IMR-90 (cell line): ENCODE measurements at regions not wholly inside any gene's neighbourhood (a gene's known extent, or its start where the extent isn't known, plus 50 kb on each side); places are given as distances from the start of the nearest gene placed in this dataset.

Experiments used
- ATAC-seq: fragments of 200-7000 bp; cut with Tn5 transposase; 2 replicates; pipeline ENCODE4 v1.9.1; 2020; ENCODE audit warnings: low read depth, mild to moderate bottlenecking, moderate library complexity
- BruUV-seq: library from RNA; stranded (reverse); fragments of 400-500 nt; replicated peaks from 2 replicates; lab custom pipeline; 2021; lab: Mats Ljungman, UMichigan
- CTCF ChIA-PET: fragments of 300-600 bp; formaldehyde crosslinking; extraction: SDS; loops from one replicate; lab custom pipeline; 2021; ENCODE audit warnings: antibody characterized with exemption; lab: Yijun Ruan, JAX
- POLR2A ChIA-PET: fragments of 300-600 bp; sonication (Branson Sonifier 250); formaldehyde crosslinking; loops from one replicate; lab custom pipeline; 2022; ENCODE audit warnings: antibody characterized with exemption; ENCODE audit not compliant: unreplicated experiment; lab: Charles Lee
- DNase-seq: peaks from one replicate; pipeline ENCODE4 v3.0.0; 2013
- H2AFZ ChIP-seq: replicated peaks from 2 replicates; pipeline ENCODE3; 2013; ENCODE audit warnings: low read length, mild to moderate bottlenecking; ENCODE audit not compliant: poor library complexity
- H2AK5ac ChIP-seq: 2 replicates; pipeline ENCODE4 v1.6.1; 2013; ENCODE audit warnings: low read depth, low read length, inconsistent platforms
- H2AK9ac ChIP-seq: replicated peaks from 2 replicates; pipeline ENCODE3; 2013; ENCODE audit warnings: mild to moderate bottlenecking, low read depth, low read length, moderate library complexity; ENCODE audit not compliant: poor library complexity
- H2BK120ac ChIP-seq: 2 replicates; pipeline ENCODE4 v1.6.1; 2013; ENCODE audit warnings: low read depth, low read length, inconsistent platforms
- H2BK15ac ChIP-seq: 3 replicates; pipeline ENCODE4 v1.6.1; 2013; ENCODE audit warnings: low read depth, low read length, inconsistent platforms
- H2BK20ac ChIP-seq: 2 replicates; pipeline ENCODE4 v1.6.1; 2013; ENCODE audit warnings: low read depth, mild to moderate bottlenecking, inconsistent platforms, low read length, moderate library complexity
- H2BK5ac ChIP-seq: 2 replicates; pipeline ENCODE4 v1.6.1; 2013; ENCODE audit warnings: mild to moderate bottlenecking, low read depth, low read length, inconsistent platforms; ENCODE audit not compliant: poor library complexity, severe bottlenecking
- H3K14ac ChIP-seq: replicated peaks from 2 replicates; pipeline ENCODE4 v1.6.1; 2013; ENCODE audit warnings: low read depth, low read length, inconsistent platforms
- H3K18ac ChIP-seq: 2 replicates; pipeline ENCODE4 v1.6.1; 2013; ENCODE audit warnings: low read depth, low read length, control low read depth
- H3K23ac ChIP-seq: 2 replicates; pipeline ENCODE4 v1.6.1; 2013; ENCODE audit warnings: low read depth, low read length, inconsistent platforms
- H3K27ac ChIP-seq: 2 replicates; pipeline ENCODE4 v1.5.1; 2013; ENCODE audit warnings: mild to moderate bottlenecking, control low read depth, low read length; ENCODE audit not compliant: insufficient read depth
- H3K27me3 ChIP-seq: 2 replicates; pipeline ENCODE4 v1.6.1; 2013; ENCODE audit warnings: low read length; ENCODE audit not compliant: control insufficient read depth, insufficient read depth
- H3K36me3 ChIP-seq: 2 replicates; pipeline ENCODE4 v1.6.1; 2013; ENCODE audit warnings: low read length, mixed read lengths; ENCODE audit not compliant: control insufficient read depth, insufficient read depth
- H3K4ac ChIP-seq: 2 replicates; pipeline ENCODE4 v1.6.1; 2013; ENCODE audit warnings: low read depth, low read length, inconsistent platforms
- H3K4me1 ChIP-seq: 2 replicates; pipeline ENCODE4 v1.6.1; 2013; ENCODE audit warnings: low read length, mixed read lengths; ENCODE audit not compliant: control insufficient read depth, insufficient read depth
- H3K4me2 ChIP-seq: 2 replicates; pipeline ENCODE4 v1.6.1; 2013; ENCODE audit warnings: low read depth, mild to moderate bottlenecking, control low read depth, low read length, moderate library complexity
- H3K4me3 ChIP-seq: 2 replicates; pipeline ENCODE4 v1.5.1; 2013; ENCODE audit warnings: low read depth, mild to moderate bottlenecking, control low read depth, low read length, moderate library complexity; ENCODE audit not compliant: insufficient read depth
- H3K56ac ChIP-seq: 2 replicates; pipeline ENCODE4 v1.6.1; 2013; ENCODE audit warnings: low read length, inconsistent platforms; ENCODE audit not compliant: insufficient read depth; ENCODE audit errors: extremely low read depth
- H3K79me1 ChIP-seq, 2 experiments: 2 replicates each; pipeline ENCODE4 v1.6.1; 2013; ENCODE audit warnings: low read length in 2 of 2, inconsistent platforms in 1 of 2, low read depth in 1 of 2
- H3K9ac ChIP-seq: 2 replicates; pipeline ENCODE4 v1.6.1; 2013; ENCODE audit warnings: low read depth, low read length, control low read depth
- H3K9me1 ChIP-seq: 2 replicates; pipeline ENCODE4 v1.6.1; 2013; ENCODE audit warnings: low read length, inconsistent platforms; ENCODE audit not compliant: insufficient read depth
- H3K9me3 ChIP-seq: 2 replicates; pipeline ENCODE4 v1.6.1; 2013; ENCODE audit warnings: low read length; ENCODE audit not compliant: control insufficient read depth, insufficient read depth
- H4K20me1 ChIP-seq: 2 replicates; pipeline ENCODE4 v1.6.1; 2013; ENCODE audit warnings: low read length, inconsistent platforms; ENCODE audit not compliant: insufficient read depth
- H4K5ac ChIP-seq: 2 replicates; pipeline ENCODE4 v1.6.1; 2013; ENCODE audit warnings: mild to moderate bottlenecking, low read depth, low read length, control low read depth
- H4K8ac ChIP-seq, 2 experiments: 2 replicates each; pipeline ENCODE4 v1.6.1; 2013; ENCODE audit warnings: low read depth in 2 of 2, low read length in 2 of 2, control low read depth in 1 of 2, inconsistent platforms in 1 of 2
- H4K91ac ChIP-seq: 2 replicates; pipeline ENCODE4 v1.6.1; 2013; ENCODE audit warnings: low read depth, low read length, inconsistent platforms; ENCODE audit not compliant: insufficient read depth
- FOS ChIP-seq: fragments of 150-350 bp; IDR thresholded peaks from 2 replicates; pipeline ENCODE4 v1.6.1; 2016; ENCODE audit warnings: low read depth, low read length
- MAFK ChIP-seq: IDR thresholded peaks from 2 replicates; pipeline ENCODE4 v1.6.1; 2012; ENCODE audit warnings: low read depth, low read length, improper control_type of control experiment
- RAD21 ChIP-seq: IDR thresholded peaks from 2 replicates; pipeline ENCODE4 v1.6.1; 2012; ENCODE audit warnings: low read length, improper control_type of control experiment
- WGBS, 2 experiments: methylation state at CpG; one replicate each; pipeline versions ENCODE4 v1.1.5 to v1.1.7; 2013; ENCODE audit warnings: missing lambda C conversion rate in 2 of 2; ENCODE audit not compliant: insufficient read length in 1 of 2; ENCODE audit errors: extremely low coverage in 2 of 2; 5-methylcytosine and 5-hydroxymethylcytosine counted together
- dilution Hi-C: fragments of 300-500 bp; cut with HindIII; formaldehyde crosslinking; loops from one replicate; pipeline ENCODE4 v1.14.3; 2018; ENCODE audit warnings: low sequenced_read_pairs; ENCODE audit not compliant: unreplicated experiment
- in situ Hi-C: fragments of 300-500 bp; cut with MboI; formaldehyde crosslinking; loops from 3 replicates; pipeline ENCODE4 v1.14.3; 2019; ENCODE audit warnings: low sequenced_read_pairs, inconsistent platforms, mixed read lengths
- intact Hi-C: fragments of 100-400 bp; cut with micrococcal nuclease; formaldehyde crosslinking; loops from 2 replicates; pipeline ENCODE4 v1.10.0; 2022

GRCh38 chr2:145666552-145666951, 1146.6 kb upstream of the ZEB2 start:
- H3K79me1 ChIP-seq, result no peaks in the 10 kb centered on the region
- H3K18ac ChIP-seq, result no peak overlapping the region
- H2BK15ac ChIP-seq, result no peak overlapping the region; the same call in 2 of the 3 replicates
- in situ Hi-C loops (no loop called here), intact Hi-C loops (no loop called here), dilution Hi-C loops (no loop called here)
- no peak overlapping the region for H2AFZ ChIP-seq
- no peak overlapping the region for H3K23ac ChIP-seq
- H3K9ac ChIP-seq, result no peak overlapping the region
- H4K5ac ChIP-seq, result no peak overlapping the region
- no peak overlapping the region for H2AK5ac ChIP-seq
- H2AK9ac ChIP-seq, result no peak overlapping the region
- no peaks in the 10 kb centered on the region for H3K9me3 ChIP-seq
- no peak for DNase-seq
- no peak overlapping the region for H3K4me3 ChIP-seq
- no peaks in the 10 kb centered on the region for H3K4me1 ChIP-seq
- no peak overlapping the region for H3K56ac ChIP-seq
- no peak overlapping the region for H3K4ac ChIP-seq
- no peak overlapping the region for H4K8ac ChIP-seq
- no peaks in the 10 kb centered on the region for H3K9me1 ChIP-seq
- no peak overlapping the region for H4K91ac ChIP-seq
- ATAC-seq, result no peak
- no peaks in the 10 kb centered on the region for H3K27me3 ChIP-seq
- no peak overlapping the region for H3K4me2 ChIP-seq
- no TSS peak for BruUV-seq
- no peak overlapping the region for H2BK5ac ChIP-seq
- no peaks in the 10 kb centered on the region for H3K36me3 ChIP-seq
- no peak overlapping the region for H3K27ac ChIP-seq
- ChIA-PET CTCF (interaction anchor here (0.7 to 0.8 kb wide), 2 partner anchors 9 to 15 kb away, joined by 3 to 4 read pairs; no protein-coding TSS in a partner anchor), POLR2A (no interaction called here)
- no peak for TF ChIP-seq MAFK
- no peak for TF ChIP-seq RAD21
- TF ChIP-seq FOS, result no peak
- H4K20me1 ChIP-seq, result no peaks in the 10 kb centered on the region
- H2BK120ac ChIP-seq, result no peak overlapping the region
- WGBS, 2 experiments, result no CpG with 5 or more reads among the region's 3 CpGs
- no peak overlapping the region for H2BK20ac ChIP-seq
- H3K14ac ChIP-seq, result no peak overlapping the region; the same call in 1 of the 2 replicates
